Kidney (tissue), 13 donors: ENCODE measurements at regions not wholly inside any gene's neighbourhood (a gene's known extent, or its start where the extent isn't known, plus 50 kb on each side); places are given as distances from the start of the nearest gene placed in this dataset.

Experiments
- DNase-seq, 5 donors: peaks; one replicate each; pipeline ENCODE4 v3.0.0-alpha.2; 2013 to 2020
- FAIRE-seq: peaks from 2 replicates; lab custom pipeline; 2012; peaks lifted over from hg19 to GRCh38; lab: Jason Lieb, UNC
- H3K27ac ChIP-seq, 2 donors: one replicate each; pipeline ENCODE4 v1.7.0; 2013; ENCODE audit warnings: low read depth in 2 of 2, low read length in 2 of 2, inconsistent platforms in 1 of 2
- H3K27me3 ChIP-seq: one replicate; pipeline ENCODE4 v1.7.1; 2013; ENCODE audit warnings: low read length, inconsistent platforms; ENCODE audit not compliant: control insufficient read depth, insufficient read depth
- H3K36me3 ChIP-seq, 3 donors: one replicate each; pipeline versions ENCODE4 v1.7.0 to v1.7.1; 2013; ENCODE audit warnings: low read length in 3 of 3, control low read depth in 1 of 3, inconsistent platforms in 1 of 3; ENCODE audit not compliant: insufficient read depth in 3 of 3, control insufficient read depth in 2 of 3
- H3K4me1 ChIP-seq, 3 donors: one replicate each; pipeline versions ENCODE4 v1.7.0 to v1.7.1; 2013; ENCODE audit warnings: low read length in 3 of 3, inconsistent platforms in 1 of 3, low read depth in 1 of 3; ENCODE audit not compliant: control insufficient read depth in 2 of 3, insufficient read depth in 2 of 3
- H3K4me3 ChIP-seq, 3 donors: one replicate each; pipeline versions ENCODE4 v1.7.0 to v1.8.1; 2013; ENCODE audit warnings: low read length in 3 of 3, control low read depth in 1 of 3, inconsistent platforms in 1 of 3
- H3K9ac ChIP-seq, 3 donors: one replicate each; pipeline versions ENCODE4 v1.7.0 to v1.7.1; 2013; ENCODE audit warnings: low read length in 3 of 3, control low read depth in 1 of 3, inconsistent platforms in 1 of 3
- H3K9me3 ChIP-seq, 3 donors: one replicate each; pipeline versions ENCODE4 v1.7.0 to v1.7.1; 2013; ENCODE audit warnings: low read length in 3 of 3, control low read depth in 1 of 3, inconsistent platforms in 1 of 3; ENCODE audit not compliant: control insufficient read depth in 2 of 3, insufficient read depth in 1 of 3
- CTCF ChIP-seq: IDR thresholded peaks from 3 replicates; pipeline ENCODE4 v1.5.1; 2012; ENCODE audit warnings: mild to moderate bottlenecking, moderate library complexity, borderline replicate concordance; ENCODE audit not compliant: insufficient read depth; ENCODE audit errors: extremely low read depth
- intact Hi-C: fragments of 100-400 bp; cut with DNase I; formaldehyde crosslinking; loops from one replicate; pipeline ENCODE4 v1.11.1; 2022
- donor health status: control.
- donor health status: control.
- donor health status: control.
- donor health status: control.
- donor health status: control.
- donor health status: DM: yes; HTN: yes; CAD: no.
- donor health status: Normal renal cell carcinoma (clear cell type).

GRCh38 chr2:128663371-128664050 is 344.8 kb upstream of the HS6ST1 start:
- H3K9me3 ChIP-seq, result no peaks in the 10 kb centered on the region
- FAIRE-seq (no peak), DNase-seq (peak in 2 of 5 donors; percentile 0 to 27)
- no peak overlapping the region for H3K9ac ChIP-seq
- intact Hi-C loops, result no loop called here
- no peaks in the 10 kb centered on the region for H3K27me3 ChIP-seq
- H3K4me3 ChIP-seq, result no peak overlapping the region
- no peaks in the 10 kb centered on the region for H3K4me1 ChIP-seq
- H3K27ac ChIP-seq, result no peak overlapping the region
- H3K36me3 ChIP-seq, result no peaks in the 10 kb centered on the region
- no peak for TF ChIP-seq CTCF

GRCh38 chr2:128664499-128664971 is 345.9 kb upstream of the HS6ST1 start:
- H3K27ac ChIP-seq, result no peak overlapping the region
- peak in 1 of 5 donors; percentile 29 for DNase-seq
- no peak for TF ChIP-seq CTCF
- no peak for FAIRE-seq
- no peaks in the 10 kb centered on the region for H3K4me1 ChIP-seq
- H3K9me3 ChIP-seq, result no peaks in the 10 kb centered on the region
- H3K36me3 ChIP-seq, result no peaks in the 10 kb centered on the region
- no peak overlapping the region for H3K4me3 ChIP-seq
- H3K9ac ChIP-seq, result no peak overlapping the region
- no peaks in the 10 kb centered on the region for H3K27me3 ChIP-seq
- intact Hi-C loops, result no loop called here

- DNase-seq (peak in 1 of 5 donors; percentile 21), FAIRE-seq (no peak)
- Histone ChIP-seq H3K9ac (no peak overlapping the region), H3K36me3 (no peaks in the 10 kb centered on the region), H3K27ac (no peak overlapping the region), H3K4me3 (no peak overlapping the region), H3K9me3 (no peaks in the 10 kb centered on the region), H3K27me3 (no peaks in the 10 kb centered on the region), H3K4me1 (no peaks in the 10 kb centered on the region)
- TF ChIP-seq CTCF, result no peak
- intact Hi-C loops, result no loop called here
These were observed 346.4 kb upstream of the HS6ST1 start for GRCh38 chr2:128665113-128665512.
